ENCODE measurements at regions not wholly inside any gene's neighbourhood (a gene's known extent, or its start where the extent isn't known, plus 50 kb on each side); places are given as distances from the start of the nearest gene placed in this dataset.

DNA sequence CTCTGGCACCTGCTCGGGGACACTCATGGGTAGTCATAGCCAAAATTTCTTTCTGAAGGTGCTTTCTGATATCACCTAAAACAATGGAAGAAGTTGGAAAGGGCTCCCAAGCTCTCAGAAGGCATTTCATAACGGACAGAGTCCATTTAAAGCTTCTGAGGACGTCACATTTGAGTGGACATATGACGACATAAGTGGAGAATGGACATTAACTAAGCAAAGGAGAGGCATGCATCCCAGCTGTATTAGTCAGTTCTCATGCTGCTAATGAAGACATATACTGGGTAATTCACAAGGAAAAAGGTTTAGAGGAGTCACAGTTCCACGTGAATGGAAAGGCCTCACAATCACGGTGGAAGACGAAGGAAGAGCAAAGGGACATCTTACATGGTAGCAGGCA is 260.2 kb upstream of the DYNLRB2 start:
- Histone ChIP-seq H3K4me1 (ENCODE audit: control insufficient read depth, extremely low read depth, insufficient read depth, low read length) (no peaks in the 10 kb centered on the region), H3K27ac (ENCODE audit: insufficient read depth, low read depth, low read length) (no peak overlapping the region), H3K4me3 (replicated peaks in 1 of 3; ENCODE audit: insufficient read depth in 1 of 3, low read depth in 1 of 3, low read length in 3 of 3) (no peak overlapping the region), H3K9me1 (replicated peaks; ENCODE audit: control insufficient read depth, extremely low read depth, insufficient read depth, low read length) (no peaks in the 10 kb centered on the region), H3K9me3 (replicated peaks; ENCODE audit: control insufficient read depth, insufficient read depth, low read length) (no peaks in the 10 kb centered on the region), H3K9ac (replicated peaks; ENCODE audit: extremely low read depth, insufficient read depth, low read length) (no peak overlapping the region), H3K27me3 (ENCODE audit: control insufficient read depth in 2 of 2, insufficient read depth in 2 of 2, low read length in 2 of 2) (no peaks in the 10 kb centered on the region), H3K4me2 (ENCODE audit: insufficient read depth, low read length) (no peak overlapping the region), H4K20me1 (replicated peaks; ENCODE audit: control insufficient read depth, extremely low read depth, insufficient read depth, low read length) (no peaks in the 10 kb centered on the region), H2AFZ (ENCODE audit: low read depth, low read length) (no peak overlapping the region), H3K36me3 (ENCODE audit: control insufficient read depth in 2 of 2, extremely low read depth in 1 of 2, insufficient read depth in 2 of 2, low read length in 2 of 2) (no peaks in the 10 kb centered on the region), H3K79me2 (ENCODE audit: control insufficient read depth, insufficient read depth, low read length) (no peaks in the 10 kb centered on the region)
- POLR2A ChIA-PET = no interaction called here
- TF ChIP-seq POLR2AphosphoS5 (IDR thresholded peaks at IDR 0.05; ENCODE audit: insufficient read depth, low read depth, low read length) (no peak), POLR2A (IDR thresholded peaks at IDR 0.05; ENCODE audit: low read depth, low read length) (no peak), MYC (IDR thresholded peaks at IDR 0.05; ENCODE audit: low read depth, low read length) (no peak), EZH2 (IDR thresholded peaks at IDR 0.05; ENCODE audit: borderline replicate concordance, low read depth, low read length, severe bottlenecking) (no peak), GATA2 (IDR thresholded peaks at IDR 0.05; ENCODE audit: insufficient read depth, insufficient read length, low read depth, low read length) (no peak), JUN (IDR thresholded peaks at IDR 0.05; ENCODE audit: borderline replicate concordance, insufficient read depth, insufficient read length, low read depth) (no peak), FOS (IDR thresholded peaks at IDR 0.05; ENCODE audit: borderline replicate concordance, insufficient read depth, low read length) (no peak)
- TF ChIP-seq, protein P1, sequence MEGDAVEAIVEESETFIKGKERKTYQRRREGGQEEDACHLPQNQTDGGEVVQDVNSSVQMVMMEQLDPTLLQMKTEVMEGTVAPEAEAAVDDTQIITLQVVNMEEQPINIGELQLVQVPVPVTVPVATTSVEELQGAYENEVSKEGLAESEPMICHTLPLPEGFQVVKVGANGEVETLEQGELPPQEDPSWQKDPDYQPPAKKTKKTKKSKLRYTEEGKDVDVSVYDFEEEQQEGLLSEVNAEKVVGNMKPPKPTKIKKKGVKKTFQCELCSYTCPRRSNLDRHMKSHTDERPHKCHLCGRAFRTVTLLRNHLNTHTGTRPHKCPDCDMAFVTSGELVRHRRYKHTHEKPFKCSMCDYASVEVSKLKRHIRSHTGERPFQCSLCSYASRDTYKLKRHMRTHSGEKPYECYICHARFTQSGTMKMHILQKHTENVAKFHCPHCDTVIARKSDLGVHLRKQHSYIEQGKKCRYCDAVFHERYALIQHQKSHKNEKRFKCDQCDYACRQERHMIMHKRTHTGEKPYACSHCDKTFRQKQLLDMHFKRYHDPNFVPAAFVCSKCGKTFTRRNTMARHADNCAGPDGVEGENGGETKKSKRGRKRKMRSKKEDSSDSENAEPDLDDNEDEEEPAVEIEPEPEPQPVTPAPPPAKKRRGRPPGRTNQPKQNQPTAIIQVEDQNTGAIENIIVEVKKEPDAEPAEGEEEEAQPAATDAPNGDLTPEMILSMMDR (IDR thresholded peaks at IDR 0.05; ENCODE audit: extremely low read depth in 1 of 2, insufficient read depth in 1 of 2, low read depth in 1 of 2, low read length in 2 of 2) = no peak
- TF ChIP-seq, protein P2, sequence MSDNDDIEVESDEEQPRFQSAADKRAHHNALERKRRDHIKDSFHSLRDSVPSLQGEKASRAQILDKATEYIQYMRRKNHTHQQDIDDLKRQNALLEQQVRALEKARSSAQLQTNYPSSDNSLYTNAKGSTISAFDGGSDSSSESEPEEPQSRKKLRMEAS (IDR thresholded peaks at IDR 0.05; ENCODE audit: insufficient read depth, insufficient read length) = no peak
- no TSS peak for BruUV-seq (replicated peaks)
- FAIRE-seq (no peak), DNase-seq (ENCODE audit: low read depth, low spot score) (no peak)
- dilution Hi-C loops (cut with MboI; ENCODE audit: extremely low pct_ligation_motif_present, low sequenced_read_pairs) (no loop called here), intact Hi-C loops (cut with micrococcal nuclease) (no loop called here)
- CTCF ChIA-PET = interaction anchor here (0.9 kb wide), 1 partner anchor 15 kb away, joined by 3 read pairs; no protein-coding TSS in a partner anchor

Measured in endothelial cell of umbilical vein (primary cell).